ENCODE measurements at regions not wholly inside any gene's neighbourhood (a gene's known extent, or its start where the extent isn't known, plus 50 kb on each side); places are given as distances from the start of the nearest gene placed in this dataset.

DNA sequence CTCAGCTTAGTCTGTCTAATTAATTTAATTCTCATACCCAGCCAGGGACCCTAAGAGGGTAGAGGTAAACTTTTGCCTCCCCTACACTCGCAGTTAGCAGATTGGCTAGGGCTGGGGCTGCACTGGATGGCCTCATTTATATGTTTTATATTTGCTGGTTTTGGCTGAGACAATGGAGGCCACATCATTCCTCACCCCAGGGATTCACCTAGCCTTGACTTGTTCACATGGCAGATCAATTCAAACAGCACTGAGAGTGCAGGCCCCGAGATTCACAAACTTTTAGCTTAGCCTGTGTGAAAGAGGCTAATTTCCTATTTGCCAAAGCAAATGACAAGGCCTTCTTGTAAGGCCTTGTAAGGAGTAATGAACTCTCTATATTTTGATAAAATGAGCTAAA, 844.4 kb downstream of the ARAP2 start:
- DNase-seq = no peak

DNA sequence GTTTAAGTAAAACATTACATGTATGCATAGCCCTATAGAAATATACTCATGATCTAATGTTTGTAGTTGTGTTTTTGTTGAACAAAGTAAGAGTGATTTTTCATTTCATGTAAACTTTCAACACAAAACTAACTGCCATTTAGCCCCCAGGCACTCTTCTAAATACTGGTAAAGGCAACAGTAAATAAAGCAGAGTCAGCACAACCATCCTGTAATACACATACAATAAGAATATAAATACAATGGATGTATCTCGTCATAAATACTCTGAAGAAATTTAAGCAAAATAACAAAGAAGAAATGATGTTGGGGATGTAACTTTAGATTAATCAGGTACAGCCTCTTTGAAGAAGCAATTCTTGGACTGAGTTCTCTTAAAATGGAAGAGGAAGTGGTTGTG, 821.2 kb downstream of the ARAP2 start:
- no peak for DNase-seq

DNA sequence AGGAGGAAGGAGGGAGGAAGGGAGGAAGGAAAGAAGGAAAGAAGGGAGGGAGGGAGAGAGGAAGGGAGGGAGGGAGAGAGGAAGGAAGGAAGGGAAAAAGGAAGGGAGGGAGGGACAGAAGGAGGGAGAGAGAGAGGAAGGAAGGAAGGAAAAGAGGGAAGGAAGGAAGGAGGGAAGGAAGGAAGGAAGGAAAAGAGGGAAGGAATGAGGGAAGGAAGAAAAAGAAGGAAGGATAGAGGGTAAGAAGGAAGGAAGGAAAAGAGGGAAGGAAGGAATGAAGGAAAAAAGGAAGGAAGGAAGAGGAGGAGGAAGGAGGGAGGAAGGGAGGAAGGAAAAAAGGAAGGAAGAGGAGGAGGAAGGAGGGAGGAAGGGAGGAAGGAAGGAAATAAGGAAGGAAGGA, 796.8 kb downstream of the ARAP2 start:
- no peak for DNase-seq

DNA sequence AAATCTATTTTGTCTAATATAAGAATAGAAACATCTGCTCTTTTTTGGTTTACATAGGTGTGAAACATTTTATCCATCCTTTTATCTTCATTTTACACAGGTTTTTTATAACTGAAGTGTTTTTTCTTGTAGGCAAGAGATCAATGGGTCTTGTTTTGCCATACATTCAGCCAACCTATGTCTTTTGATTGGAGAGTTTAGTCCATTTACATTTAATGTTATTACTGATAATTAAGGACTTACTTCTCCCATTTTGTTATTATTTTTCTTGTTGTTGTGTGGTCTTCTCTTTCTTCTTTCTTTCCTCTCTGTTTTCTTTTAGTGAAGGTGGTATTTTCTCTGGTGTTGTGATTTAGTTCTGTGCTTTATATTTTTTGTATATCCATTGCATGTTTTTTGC, 785.3 kb downstream of the ARAP2 start:
- DNase-seq = no peak

DNA sequence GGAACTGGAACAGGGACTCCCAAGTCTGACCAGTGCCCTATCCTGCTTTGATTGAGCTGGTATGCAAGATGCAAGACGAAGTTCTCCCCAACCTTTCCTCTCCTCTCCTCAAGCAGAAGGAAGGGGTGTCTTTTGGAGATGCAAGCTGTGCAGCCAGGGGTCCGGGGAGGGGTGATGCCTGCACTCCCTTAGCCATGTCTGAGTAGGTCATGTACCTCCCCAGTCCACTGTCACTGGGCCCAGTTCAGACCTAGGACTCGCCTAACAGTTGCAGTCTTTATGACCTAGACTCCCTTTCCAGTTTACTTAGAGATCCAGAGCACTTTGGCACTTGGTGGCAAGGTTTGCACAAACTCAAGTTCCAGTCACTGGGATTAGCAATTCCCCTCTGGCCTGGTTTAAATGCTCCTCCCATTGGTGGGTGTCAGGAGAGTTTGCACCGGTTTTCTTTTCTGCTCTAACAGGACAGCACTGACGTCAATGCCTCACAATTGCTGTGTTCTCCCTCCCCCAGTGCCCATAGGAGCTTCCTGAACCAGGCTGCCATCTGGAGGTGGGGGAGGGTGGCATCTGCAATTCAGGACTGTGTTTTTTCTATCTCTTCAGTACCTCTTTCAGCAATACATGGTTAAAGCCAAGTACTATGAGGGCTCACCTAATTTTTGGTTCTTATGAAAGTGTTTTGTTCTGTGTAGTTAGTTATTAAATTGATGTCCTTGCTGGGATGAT, 782.2 kb downstream of the ARAP2 start:
- DNase-seq = no peak

DNA sequence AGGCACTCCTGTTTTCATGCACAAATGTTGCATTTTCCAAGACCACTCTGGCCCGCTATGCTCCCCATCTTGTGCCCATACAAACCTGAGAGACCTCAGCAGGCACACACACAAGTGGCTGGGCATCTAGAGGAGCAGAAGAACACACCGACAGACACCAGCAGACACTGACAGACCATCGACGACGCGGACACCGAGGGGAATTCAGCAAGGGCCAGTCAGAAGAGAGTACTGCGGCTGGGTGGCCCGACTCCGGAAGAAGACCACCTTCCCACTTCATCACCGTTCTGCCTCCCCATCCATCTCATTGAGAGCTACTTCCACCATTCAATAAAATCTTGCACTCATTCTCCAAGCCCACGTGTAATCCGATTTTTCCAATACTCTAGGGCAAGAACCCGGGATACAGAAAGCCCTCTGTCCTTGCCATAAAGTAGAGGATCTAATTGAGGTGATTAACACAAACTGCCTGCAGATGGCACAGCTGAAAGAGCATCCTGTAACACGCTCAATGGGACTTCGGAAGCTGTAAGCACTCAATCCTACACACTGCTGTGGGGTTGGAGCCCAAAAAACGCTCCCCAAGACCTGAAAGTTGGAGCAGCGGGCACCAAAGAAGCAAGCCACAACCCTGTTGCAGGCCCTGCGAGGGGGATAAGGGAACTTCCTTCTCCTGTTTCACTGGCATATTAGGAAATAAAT, 780.9 kb downstream of the ARAP2 start:
- DNase-seq = no peak

DNA sequence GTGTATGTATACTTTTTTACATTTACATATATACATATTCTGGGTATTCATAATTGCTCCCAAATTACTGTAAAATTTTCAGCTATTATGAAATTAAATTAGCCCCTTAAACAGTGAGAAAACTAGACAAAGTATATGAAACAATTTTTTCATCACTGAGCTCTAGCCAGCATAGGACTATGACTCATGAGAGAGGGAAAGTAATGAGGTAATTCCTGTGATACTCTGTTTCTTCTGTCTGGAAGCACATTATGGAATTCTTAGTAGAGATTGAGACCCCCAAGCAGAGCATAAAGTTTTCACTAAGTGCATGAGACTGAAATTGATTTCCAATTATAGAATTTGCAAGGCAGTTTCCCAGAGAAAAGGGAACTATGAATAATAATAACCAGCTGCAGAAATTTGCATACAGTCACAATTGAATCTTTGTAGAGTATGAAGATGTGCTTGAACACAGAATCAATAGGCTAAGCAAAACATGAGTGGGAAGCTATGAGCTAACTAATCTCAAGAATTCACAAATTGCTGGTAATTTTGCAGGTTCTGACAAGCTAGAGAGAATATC, 779.3 kb downstream of the ARAP2 start:
- no peak for DNase-seq

DNA sequence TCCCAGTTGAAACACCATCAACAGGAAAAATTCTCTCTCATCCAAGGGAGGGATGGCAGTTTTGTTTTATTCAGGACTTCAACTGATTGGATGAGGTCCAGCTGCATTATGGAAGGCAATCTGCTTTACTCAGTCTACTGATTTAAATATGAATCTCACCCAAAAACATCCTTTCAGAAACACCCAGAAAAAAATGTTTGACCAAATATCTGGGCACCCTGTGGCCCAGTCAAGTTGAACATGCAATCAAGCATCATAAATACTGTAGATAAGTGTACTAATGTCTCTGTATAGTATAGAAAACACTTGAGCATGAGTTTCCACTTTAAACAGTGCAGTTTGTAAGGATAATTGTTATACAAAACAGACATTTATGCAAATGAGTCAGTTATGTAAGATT, 753.2 kb downstream of the ARAP2 start:
- DNase-seq = no peak

DNA sequence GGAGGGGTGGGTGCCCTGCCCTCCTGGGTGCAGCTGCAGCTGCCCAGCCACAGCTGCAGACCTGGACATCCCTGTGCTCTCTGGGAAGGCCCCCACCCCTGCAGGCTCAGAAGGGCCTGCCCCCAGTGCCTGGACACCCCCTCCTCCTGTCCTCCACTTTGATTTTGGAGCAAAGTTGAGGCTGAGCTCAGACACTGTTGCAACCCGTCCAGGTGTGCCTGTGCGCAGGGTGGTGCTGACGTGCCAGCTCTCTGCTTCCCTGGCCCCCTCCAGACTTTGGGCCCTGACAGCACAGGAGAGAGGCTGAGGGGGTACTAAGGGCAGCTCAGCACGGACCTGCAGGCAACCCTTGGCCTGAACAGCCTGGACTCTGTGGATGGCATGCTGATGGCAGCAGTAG, 750.3 kb downstream of the ARAP2 start:
- no peak for DNase-seq

DNA sequence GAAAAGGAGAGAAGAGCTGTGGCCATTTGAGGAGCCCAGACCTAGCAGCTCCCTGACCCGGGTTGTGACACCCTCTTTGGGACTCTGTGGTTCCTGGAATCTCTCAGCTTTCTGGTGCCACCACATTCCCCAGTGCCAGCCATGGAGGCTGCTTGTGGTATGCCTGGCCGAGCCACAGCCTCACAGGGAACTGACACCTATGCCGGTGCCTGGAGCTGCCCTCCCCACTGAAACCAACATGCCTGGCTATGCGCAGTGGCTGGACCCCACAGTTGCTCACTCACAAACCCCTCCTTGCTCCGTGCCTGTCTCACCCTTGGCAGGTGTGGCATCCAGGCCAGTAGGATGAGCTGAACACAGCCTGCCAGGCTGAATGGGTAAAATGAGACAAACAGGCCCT, 749.4 kb downstream of the ARAP2 start:
- DNase-seq = no peak

DNA sequence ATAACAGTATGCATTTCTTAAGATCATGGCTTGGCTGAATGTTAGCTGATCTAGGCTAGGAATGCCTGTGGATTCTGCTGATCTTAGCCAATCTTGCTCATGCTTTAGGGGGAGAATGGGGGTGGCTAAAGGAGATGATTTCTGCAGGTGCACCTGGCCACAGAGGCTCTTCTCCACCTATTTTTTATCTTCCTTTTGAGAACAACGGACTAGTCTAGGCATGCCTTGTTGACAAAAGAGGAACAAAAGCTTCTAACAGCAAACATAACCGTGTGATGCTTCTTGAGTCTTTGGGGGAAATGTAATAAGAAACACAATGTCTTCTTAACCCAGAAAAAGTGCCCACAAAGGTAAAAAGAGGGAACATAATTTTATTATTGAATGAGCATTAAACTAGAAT, 743.5 kb downstream of the ARAP2 start:
- no peak for DNase-seq

DNA sequence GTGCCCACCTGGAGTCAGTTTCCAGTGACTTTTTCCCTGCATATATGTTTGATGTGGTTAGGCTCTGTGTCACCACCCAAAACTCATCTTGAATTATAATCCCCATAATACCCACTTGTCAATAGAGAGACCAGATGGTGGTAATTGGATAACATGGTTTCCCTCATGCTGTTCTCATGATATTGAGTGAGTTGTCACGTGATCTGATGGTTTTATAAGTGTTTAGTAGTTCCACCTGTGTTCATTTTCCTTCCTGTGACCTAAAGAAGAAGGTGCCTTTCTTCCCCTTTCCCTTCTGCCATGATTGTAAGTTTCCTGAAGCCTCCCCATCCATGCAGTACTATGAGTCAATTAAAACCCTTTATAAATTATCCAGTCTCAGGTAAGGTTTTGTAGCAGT, 740.9 kb downstream of the ARAP2 start:
- no peak for DNase-seq

DNA sequence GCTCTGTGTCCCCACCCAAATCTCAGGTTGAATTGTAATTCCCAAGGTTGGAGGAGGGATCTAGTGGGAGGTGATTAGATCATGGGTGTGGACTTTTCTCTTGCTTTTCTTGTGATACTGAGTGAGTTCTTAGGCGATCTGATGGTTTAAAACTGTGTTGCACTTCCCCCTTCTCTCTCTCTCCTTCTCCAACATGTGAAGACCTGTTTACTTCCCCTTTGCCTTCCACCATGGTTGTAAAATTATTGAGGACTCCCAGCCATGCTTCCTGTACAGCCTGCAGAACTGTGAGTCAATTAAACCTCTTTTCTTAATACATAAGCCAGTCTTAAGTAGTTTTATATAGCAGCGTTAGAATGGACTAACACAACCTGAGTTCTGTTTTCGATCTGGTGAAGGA, 738.2 kb downstream of the ARAP2 start:
- no peak for DNase-seq

DNA sequence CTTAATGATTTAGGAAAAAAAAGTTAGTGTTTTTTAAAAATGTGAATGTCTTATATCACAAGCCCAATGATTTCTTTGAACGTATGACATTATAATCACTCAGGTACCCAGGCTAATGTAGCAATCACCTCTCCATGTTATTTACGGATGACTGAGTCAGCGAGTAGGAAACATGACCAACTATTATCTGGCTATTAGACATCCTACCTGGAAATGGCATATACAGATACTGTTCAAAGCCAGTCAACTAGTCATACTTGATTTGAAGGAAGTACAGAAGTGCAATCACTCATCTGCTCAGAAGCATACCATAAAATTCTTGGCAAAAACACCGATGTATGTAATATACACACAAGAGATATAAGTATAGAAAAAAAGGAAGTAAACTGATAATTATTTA, 732.5 kb downstream of the ARAP2 start:
- no peak for DNase-seq

DNA sequence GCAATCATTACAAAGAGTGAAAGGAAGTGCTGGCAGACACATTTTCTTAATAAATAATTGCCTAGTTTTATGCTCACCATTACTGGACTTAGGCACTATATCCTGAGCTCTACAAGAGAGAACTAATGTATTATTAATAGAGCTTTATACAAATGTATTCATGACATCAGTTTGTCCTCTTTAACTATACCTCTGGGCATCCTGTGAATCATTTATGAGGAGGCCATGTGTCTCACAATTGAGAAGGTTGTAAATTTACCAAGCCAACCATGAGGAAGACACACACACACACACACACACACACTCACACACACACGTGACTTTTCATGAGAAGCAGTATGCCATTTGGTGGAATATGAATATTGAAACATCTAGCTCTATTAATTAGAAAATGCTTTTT, 728.2 kb downstream of the ARAP2 start:
- no peak for DNase-seq

DNA sequence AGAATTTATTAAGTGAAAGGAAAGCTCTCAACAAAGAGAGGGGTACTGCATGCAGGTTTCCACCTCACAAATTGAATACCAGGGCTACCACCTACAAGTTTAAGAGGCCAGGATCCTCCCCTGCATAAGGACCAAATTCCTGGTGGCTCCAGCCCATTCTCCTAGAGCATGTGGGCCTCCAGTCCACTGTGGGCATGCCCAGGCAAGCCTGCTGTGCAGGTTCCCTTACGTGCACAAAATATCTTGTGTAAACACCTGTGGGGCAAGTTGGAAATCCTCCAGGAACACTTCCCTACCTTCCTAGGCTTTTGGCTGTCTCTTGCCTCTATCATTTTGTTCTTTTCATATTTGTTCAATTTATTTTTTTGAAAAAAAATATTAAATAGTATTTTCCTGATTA, 724.3 kb downstream of the ARAP2 start:
- no peak for DNase-seq

DNA sequence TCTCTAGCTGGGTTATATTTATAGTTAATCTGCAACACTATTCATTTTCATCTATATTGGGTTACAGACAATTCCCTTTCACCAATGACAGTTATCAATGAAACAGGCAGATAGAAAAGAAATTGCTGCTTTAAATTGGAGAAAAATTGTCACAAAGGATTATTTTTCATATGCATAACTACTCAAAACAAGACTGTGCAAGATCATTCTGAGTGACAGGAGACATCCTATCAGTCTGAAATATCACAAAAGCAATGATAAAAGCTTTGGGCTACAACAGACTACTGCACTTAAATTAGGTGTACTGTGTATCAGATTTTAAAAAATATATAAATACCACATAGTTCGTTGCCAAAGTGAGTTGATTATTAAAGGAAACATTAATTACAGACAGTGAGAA, 722.6 kb downstream of the ARAP2 start:
- DNase-seq = no peak

DNA sequence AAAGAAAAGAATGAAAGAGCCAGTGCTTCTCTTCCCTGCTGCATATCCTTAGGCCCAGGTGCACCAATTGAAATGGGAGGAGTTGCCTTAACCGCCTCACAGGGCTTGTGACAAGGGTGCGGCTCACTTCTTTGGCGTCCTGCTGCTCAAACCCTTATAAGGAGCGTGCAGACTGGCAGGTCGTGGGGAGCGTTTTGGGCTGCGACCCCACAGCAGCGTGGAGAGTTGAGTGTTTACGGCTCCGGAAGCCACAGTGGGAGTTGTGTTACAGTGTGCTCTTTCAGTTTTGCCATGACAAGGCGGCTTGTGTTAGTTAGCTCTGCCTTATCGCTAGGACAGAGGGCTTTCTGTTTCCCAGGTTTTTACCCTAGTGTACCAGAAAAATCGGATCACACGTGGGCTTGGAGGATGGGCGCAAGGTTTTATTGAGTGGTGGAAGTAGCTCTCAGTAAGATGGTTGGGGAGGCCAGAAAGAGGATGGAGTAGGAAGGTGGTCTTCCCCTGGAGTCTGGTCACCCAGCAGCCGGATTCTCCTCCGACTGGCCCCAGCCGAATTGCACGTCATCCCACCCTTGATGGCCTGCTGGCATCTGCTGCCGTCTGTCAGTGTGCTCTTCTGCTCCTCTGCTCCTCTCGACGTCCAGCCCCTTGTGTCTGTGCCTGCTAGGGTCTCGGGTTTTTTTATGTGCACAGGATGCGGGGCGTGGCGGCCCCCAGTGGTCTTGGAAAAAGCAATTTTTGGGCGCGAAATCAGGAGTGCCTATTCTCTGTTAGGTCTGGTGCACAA, 718.9 kb downstream of the ARAP2 start:
- DNase-seq = no peak

DNA sequence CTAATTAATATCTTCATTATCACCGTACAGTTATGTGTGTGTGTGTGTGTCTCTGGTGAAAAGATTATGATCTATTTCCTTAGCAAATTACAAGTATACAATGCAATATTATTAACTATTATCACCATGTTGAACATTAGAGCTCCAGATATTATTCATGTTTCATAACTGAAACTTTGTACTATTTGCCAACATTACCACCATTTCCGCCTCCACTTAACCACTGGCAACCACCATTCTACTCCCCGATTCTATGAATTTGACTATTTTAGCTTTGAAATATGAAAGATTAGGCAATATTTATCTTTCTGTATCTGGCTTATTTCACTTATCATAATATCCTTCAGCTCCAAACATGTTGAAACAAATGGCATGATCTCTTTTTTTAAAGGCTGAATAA, 717.9 kb downstream of the ARAP2 start:
- no peak for DNase-seq

DNA sequence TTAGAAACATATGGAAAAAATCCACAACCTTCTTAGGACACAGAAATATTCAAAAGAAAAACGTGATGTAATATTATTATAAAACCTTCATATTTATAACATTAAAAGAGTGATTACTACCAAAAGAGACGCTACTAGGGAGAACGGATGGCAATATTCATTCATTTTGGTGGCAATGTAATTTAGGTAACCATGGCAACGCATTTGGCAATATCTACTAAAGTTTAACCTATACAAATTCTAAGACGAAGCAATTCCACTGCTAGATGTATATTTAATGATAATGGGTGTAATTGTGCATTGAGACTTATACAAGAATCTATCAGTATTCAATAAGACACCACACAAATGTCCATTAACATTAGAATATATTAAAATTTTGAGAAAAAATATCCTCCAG, 709.4 kb downstream of the ARAP2 start:
- no peak for DNase-seq

DNA sequence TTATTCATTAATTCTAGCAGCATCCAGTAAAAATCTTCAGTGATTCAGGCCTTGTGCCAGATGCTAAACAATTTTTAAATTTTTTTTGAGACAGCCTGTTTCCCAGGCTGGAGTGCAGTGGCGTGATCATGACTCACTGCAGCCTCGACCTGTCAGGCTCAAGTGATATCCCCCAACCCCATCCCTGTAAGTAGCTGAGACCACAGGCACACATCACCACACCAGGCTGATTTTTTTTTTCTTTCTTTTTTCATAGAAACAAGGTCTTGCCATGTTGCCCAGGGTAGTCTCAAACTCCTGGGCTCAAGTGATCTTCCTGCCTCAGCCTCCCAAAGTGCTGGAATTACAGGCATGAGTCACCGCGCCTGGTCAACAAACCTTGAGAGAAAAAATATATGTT, 705.5 kb downstream of the ARAP2 start:
- no peak for DNase-seq

DNA sequence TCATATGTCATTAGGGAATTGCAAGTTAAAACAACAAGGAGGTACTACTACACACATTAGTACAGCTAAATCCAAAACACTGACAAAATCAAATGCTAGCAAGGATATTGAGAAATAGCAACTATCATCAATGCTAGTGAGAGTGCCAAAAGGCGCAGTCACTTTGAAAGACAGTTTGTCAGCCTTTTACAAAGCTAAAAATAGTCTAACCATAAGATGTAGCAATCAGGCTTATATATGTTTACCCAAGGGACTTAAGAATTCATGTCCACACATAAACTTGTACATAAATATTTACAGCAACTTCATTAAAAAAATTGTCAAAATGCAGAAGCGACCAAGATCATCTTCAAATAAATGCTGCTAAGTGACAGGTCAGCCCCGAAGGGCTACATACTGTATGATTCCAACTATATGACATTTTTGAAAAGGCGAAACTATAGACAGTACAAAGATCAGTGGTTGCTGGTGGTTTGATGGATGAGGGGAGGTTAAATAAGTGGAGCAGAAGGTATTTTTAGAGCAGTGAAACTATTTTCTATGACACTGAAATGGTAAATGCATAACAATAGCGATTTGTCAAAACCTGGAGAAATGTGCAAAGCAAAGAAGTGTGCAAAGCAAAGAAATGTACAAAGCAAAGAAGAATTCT, 704.8 kb downstream of the ARAP2 start:
- no peak for DNase-seq
